Panc1 (cell line): ENCODE measurements at regions not wholly inside any gene's neighbourhood (a gene's known extent, or its start where the extent isn't known, plus 50 kb on each side); places are given as distances from the start of the nearest gene placed in this dataset.

Experiments used
- ATAC-seq: fragments of 200-7000 bp; cut with Tn5 transposase; 2 replicates; pipeline ENCODE4 v1.9.1; 2020; ENCODE audit warnings: mild to moderate bottlenecking, moderate library complexity
- BruUV-seq: library from RNA; stranded (reverse); fragments of 400-500 nt; replicated peaks from 2 replicates; lab custom pipeline; 2021; lab: Mats Ljungman, UMichigan
- CTCF ChIA-PET: fragments of 300-600 bp; sonication (Branson Sonifier 250); formaldehyde crosslinking; loops from one replicate; lab custom pipeline; 2022; ENCODE audit warnings: antibody characterized with exemption; lab: Charles Lee
- POLR2A ChIA-PET: fragments of 300-600 bp; sonication (Branson Sonifier 250); formaldehyde crosslinking; loops from one replicate; lab custom pipeline; 2022; ENCODE audit warnings: antibody characterized with exemption; lab: Charles Lee
- DNase-seq: peaks from one replicate; pipeline ENCODE4 v3.0.0-alpha.2; 2010; ENCODE audit warnings: low read depth, low spot score
- H3K27ac ChIP-seq: 2 replicates; pipeline ENCODE4 v1.5.1; 2011; ENCODE audit warnings: mild to moderate bottlenecking, low read length, inconsistent platforms
- H3K27me3 ChIP-seq: fragments of 200-500 bp; sonication (Bioruptor generic); 2 replicates; pipeline ENCODE4 v1.6.0; 2014; ENCODE audit warnings: low read length, inconsistent platforms; ENCODE audit not compliant: control insufficient read depth, insufficient read depth
- H3K36me3 ChIP-seq: fragments of 200-500 bp; sonication (Bioruptor generic); 2 replicates; pipeline ENCODE4 v1.5.1; 2014; ENCODE audit warnings: inconsistent platforms, mild to moderate bottlenecking, low read length, moderate library complexity; ENCODE audit not compliant: control insufficient read depth, insufficient read depth
- H3K4me1 ChIP-seq: 2 replicates; pipeline ENCODE4 v1.5.1; 2011; ENCODE audit warnings: inconsistent platforms, mild to moderate bottlenecking, low read length, moderate library complexity; ENCODE audit not compliant: control insufficient read depth, insufficient read depth
- H3K4me3 ChIP-seq, 2 experiments: 2 replicates each; pipeline ENCODE4 v1.5.1; 2011 to 2012; ENCODE audit warnings: low read depth in 2 of 2, low read length in 2 of 2, mild to moderate bottlenecking in 2 of 2, inconsistent platforms in 1 of 2, moderate library complexity in 1 of 2
- H3K9me3 ChIP-seq: fragments of 200-500 bp; sonication (Bioruptor generic); 2 replicates; pipeline ENCODE4 v1.5.1; 2014; ENCODE audit warnings: low read depth, mild to moderate bottlenecking, inconsistent platforms, low read length, moderate library complexity; ENCODE audit not compliant: control insufficient read depth, insufficient read depth
- POLR2AphosphoS5 ChIP-seq: IDR thresholded peaks from 2 replicates; pipeline ENCODE4 v1.6.1; 2012; ENCODE audit warnings: mild to moderate bottlenecking, low read depth, low read length, moderate library complexity
- SIN3A ChIP-seq: IDR thresholded peaks from 2 replicates; pipeline ENCODE4 v1.6.1; 2012; ENCODE audit warnings: low read depth, mild to moderate bottlenecking, low read length, moderate library complexity, borderline replicate concordance; ENCODE audit not compliant: insufficient read depth
- TCF7L2 ChIP-seq: IDR thresholded peaks from 2 replicates; pipeline ENCODE4 v1.6.1; 2011; ENCODE audit warnings: mild to moderate bottlenecking, low read depth, low read length, inconsistent platforms
- in situ Hi-C: cut with HindIII; loops from 2 replicates; pipeline ENCODE4 v1.10.0; 2016; ENCODE audit warnings: low sequenced_read_pairs, low pct_unique_long_range_greater_than_20kb
- intact Hi-C: fragments of 100-400 bp; cut with micrococcal nuclease; formaldehyde crosslinking; loops from one replicate; pipeline ENCODE4 v1.10.0; 2022; ENCODE audit not compliant: unreplicated experiment
- TF ChIP-seq, protein P1 (sequence below): fragments of 450-650 bp; IDR thresholded peaks from 2 replicates; pipeline ENCODE4 v1.5.1; 2017; ENCODE audit warnings: mild to moderate bottlenecking
- TF ChIP-seq, protein P2 (sequence below), 2 experiments: IDR thresholded peaks; 2 replicates each; pipeline ENCODE4 v1.6.1; 2011 to 2012; ENCODE audit warnings: low read depth in 2 of 2, control low read depth in 1 of 2, low read length in 1 of 2, mild to moderate bottlenecking in 1 of 2, moderate library complexity in 1 of 2; ENCODE audit not compliant: insufficient read depth in 1 of 2

DNA sequence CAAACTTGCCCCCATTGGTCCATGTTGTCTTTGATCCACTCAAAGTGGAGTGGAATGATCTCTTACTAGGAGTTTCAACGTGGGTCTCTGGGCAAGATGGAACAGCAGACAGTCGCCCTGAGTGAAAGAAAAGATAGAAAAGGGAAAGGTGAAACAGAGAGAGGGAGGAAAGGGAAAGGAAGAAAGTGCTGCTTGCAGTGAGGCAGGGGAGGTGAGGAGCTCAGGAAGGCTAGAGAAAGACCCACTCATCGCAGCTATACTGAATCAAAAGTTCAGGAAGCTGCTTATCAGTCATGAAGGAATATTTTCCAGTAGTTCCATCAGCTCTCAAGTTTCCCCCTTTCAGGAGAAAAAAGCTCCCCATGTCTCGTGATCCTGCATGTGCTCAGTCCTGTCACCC lies 86.9 kb downstream of the ZNF467 start:
- ATAC-seq: no peak
- intact Hi-C loops: no loop called here

GRCh38 chr7:149686011-149686410 lies 87.4 kb downstream of the ZNF467 start:
- Histone ChIP-seq H3K36me3 (no peaks in the 10 kb centered on the region), H3K27me3 (no peaks in the 10 kb centered on the region), H3K9me3 (no peaks in the 10 kb centered on the region; the same call in 1 of the 2 replicates), H3K4me3 (no peak overlapping the region), H3K27ac (no peak overlapping the region), H3K4me1 (peaks cover 7% of the 10 kb centered on the region)
- BruUV-seq: no TSS peak
- POLR2A ChIA-PET: no interaction called here
- CTCF ChIA-PET: interaction anchor here (0.6 kb wide), 1 partner anchor 15 kb away, joined by 3 read pairs; no protein-coding TSS in a partner anchor
- intact Hi-C loops: no loop called here
- DNase-seq (no peak), ATAC-seq (no peak)
- in situ Hi-C loops: no loop called here
- TF ChIP-seq TCF7L2 (no peak), POLR2AphosphoS5 (no peak), SIN3A (no peak)
- TF ChIP-seq, protein P1, sequence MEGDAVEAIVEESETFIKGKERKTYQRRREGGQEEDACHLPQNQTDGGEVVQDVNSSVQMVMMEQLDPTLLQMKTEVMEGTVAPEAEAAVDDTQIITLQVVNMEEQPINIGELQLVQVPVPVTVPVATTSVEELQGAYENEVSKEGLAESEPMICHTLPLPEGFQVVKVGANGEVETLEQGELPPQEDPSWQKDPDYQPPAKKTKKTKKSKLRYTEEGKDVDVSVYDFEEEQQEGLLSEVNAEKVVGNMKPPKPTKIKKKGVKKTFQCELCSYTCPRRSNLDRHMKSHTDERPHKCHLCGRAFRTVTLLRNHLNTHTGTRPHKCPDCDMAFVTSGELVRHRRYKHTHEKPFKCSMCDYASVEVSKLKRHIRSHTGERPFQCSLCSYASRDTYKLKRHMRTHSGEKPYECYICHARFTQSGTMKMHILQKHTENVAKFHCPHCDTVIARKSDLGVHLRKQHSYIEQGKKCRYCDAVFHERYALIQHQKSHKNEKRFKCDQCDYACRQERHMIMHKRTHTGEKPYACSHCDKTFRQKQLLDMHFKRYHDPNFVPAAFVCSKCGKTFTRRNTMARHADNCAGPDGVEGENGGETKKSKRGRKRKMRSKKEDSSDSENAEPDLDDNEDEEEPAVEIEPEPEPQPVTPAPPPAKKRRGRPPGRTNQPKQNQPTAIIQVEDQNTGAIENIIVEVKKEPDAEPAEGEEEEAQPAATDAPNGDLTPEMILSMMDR: no peak
- TF ChIP-seq, protein P2, sequence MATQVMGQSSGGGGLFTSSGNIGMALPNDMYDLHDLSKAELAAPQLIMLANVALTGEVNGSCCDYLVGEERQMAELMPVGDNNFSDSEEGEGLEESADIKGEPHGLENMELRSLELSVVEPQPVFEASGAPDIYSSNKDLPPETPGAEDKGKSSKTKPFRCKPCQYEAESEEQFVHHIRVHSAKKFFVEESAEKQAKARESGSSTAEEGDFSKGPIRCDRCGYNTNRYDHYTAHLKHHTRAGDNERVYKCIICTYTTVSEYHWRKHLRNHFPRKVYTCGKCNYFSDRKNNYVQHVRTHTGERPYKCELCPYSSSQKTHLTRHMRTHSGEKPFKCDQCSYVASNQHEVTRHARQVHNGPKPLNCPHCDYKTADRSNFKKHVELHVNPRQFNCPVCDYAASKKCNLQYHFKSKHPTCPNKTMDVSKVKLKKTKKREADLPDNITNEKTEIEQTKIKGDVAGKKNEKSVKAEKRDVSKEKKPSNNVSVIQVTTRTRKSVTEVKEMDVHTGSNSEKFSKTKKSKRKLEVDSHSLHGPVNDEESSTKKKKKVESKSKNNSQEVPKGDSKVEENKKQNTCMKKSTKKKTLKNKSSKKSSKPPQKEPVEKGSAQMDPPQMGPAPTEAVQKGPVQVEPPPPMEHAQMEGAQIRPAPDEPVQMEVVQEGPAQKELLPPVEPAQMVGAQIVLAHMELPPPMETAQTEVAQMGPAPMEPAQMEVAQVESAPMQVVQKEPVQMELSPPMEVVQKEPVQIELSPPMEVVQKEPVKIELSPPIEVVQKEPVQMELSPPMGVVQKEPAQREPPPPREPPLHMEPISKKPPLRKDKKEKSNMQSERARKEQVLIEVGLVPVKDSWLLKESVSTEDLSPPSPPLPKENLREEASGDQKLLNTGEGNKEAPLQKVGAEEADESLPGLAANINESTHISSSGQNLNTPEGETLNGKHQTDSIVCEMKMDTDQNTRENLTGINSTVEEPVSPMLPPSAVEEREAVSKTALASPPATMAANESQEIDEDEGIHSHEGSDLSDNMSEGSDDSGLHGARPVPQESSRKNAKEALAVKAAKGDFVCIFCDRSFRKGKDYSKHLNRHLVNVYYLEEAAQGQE (IDR thresholded peaks at IDR 0.05; ENCODE audit: insufficient read depth in 1 of 2, low read depth in 2 of 2, low read length in 1 of 2): no peak

More for the DNA sequence above, 86.9 kb downstream of the ZNF467 start:
- no peak for DNase-seq
- POLR2A ChIA-PET: no interaction called here
- BruUV-seq: no TSS peak
- TF ChIP-seq POLR2AphosphoS5: no peak
- TF ChIP-seq, protein P1: no peak
- TF ChIP-seq, protein P2 (IDR thresholded peaks at IDR 0.05; ENCODE audit: insufficient read depth in 1 of 2, low read depth in 2 of 2, low read length in 1 of 2): no peak
- TF ChIP-seq TCF7L2: no peak
- TF ChIP-seq SIN3A: no peak
- Histone ChIP-seq H3K27me3 (no peaks in the 10 kb centered on the region), H3K9me3 (no peaks in the 10 kb centered on the region; the same call in 1 of the 2 replicates), H3K4me1 (peaks cover 10% of the 10 kb centered on the region), H3K36me3 (no peaks in the 10 kb centered on the region), H3K4me3 (no peak overlapping the region), H3K27ac (no peak overlapping the region)
- in situ Hi-C loops: no loop called here
- CTCF ChIA-PET: no interaction called here
